ENCODE measurements at regions not wholly inside any gene's neighbourhood (a gene's known extent, or its start where the extent isn't known, plus 50 kb on each side); places are given as distances from the start of the nearest gene placed in this dataset.

DNA sequence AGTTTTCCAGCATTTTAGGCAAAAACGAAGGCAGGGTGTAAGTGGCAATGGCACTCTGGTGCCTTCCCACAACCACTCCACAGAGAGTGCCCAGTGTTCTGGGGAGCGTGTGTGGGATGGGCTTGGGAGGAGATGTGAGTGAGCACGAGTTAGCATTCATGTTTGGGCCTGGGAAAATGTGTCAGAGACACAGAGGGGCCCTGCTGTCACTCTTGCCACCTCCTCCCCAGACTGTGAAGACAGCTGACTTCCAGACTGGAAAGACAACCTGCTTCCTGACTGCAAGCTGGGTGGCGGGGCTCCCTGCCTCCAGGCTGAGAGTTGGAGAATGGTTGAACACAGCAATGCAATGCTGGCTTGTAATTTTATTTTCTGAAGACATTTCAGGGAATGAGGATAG lies 454.5 kb upstream of the ZMIZ1 start:
- Histone ChIP-seq H3K36me3 (replicated peaks in 1 of 2; ENCODE audit: control insufficient read depth in 1 of 2, insufficient read depth in 2 of 2, low read length in 1 of 2) (no peaks in the 10 kb centered on the region), H3K79me2 (ENCODE audit: insufficient read depth) (no peaks in the 10 kb centered on the region), H3F3A (replicated peaks; ENCODE audit: insufficient read depth) (no peaks in the 10 kb centered on the region), H3K9me3 (no peaks in the 10 kb centered on the region), H3K9me2 (no peaks in the 10 kb centered on the region), H3K9ac (no peak overlapping the region), H4K20me1 (ENCODE audit: insufficient read depth) (no peaks in the 10 kb centered on the region), H3K4me1 (ENCODE audit: control insufficient read depth in 1 of 2, insufficient read depth in 2 of 2, low read depth in 1 of 2, low read length in 1 of 2) (peaks cover 0 to 40% of the 10 kb centered on the region in 2 experiments; a peak in 1 of 4 replicates), H3K4me2 (no peak overlapping the region), H2AFZ (ENCODE audit: low read depth) (no peak overlapping the region), H3K27me3 (ENCODE audit: insufficient read depth) (peaks cover 6% of the 10 kb centered on the region; the same call in 1 of the 2 replicates), H3K4me3 (ENCODE audit: low read depth in 2 of 2, low read length in 1 of 2) (no peak overlapping the region), H3K27ac (ENCODE audit: low read depth in 2 of 2, low read length in 1 of 2) (no peak overlapping the region)
- TF ChIP-seq NRF1 (IDR thresholded peaks at IDR 0.05; ENCODE audit: low read depth, low read length): no peak
- no peak for TF ChIP-seq TAF1 (IDR thresholded peaks at IDR 0.05; ENCODE audit: borderline replicate concordance, low read depth, low read length)
- TF ChIP-seq YY1 (IDR thresholded peaks at IDR 0.05; ENCODE audit: low read depth): no peak
- TF ChIP-seq, protein P1, sequence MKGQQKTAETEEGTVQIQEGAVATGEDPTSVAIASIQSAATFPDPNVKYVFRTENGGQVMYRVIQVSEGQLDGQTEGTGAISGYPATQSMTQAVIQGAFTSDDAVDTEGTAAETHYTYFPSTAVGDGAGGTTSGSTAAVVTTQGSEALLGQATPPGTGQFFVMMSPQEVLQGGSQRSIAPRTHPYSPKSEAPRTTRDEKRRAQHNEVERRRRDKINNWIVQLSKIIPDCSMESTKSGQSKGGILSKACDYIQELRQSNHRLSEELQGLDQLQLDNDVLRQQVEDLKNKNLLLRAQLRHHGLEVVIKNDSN (IDR thresholded peaks at IDR 0.05; ENCODE audit: borderline replicate concordance, low read depth): no peak
- no peak for TF ChIP-seq SMC3 (IDR thresholded peaks at IDR 0.05; ENCODE audit: low read depth, low read length)
- no peak for TF ChIP-seq RAD21 (IDR thresholded peaks at IDR 0.05; ENCODE audit: low read length)
- TF ChIP-seq JUND (IDR thresholded peaks at IDR 0.05): no peak
- no peak for TF ChIP-seq RCOR1 (IDR thresholded peaks at IDR 0.05; ENCODE audit: low read length)
- TF ChIP-seq FOXM1 (IDR thresholded peaks at IDR 0.05; ENCODE audit: low read depth): no peak
- TF ChIP-seq, protein P2, sequence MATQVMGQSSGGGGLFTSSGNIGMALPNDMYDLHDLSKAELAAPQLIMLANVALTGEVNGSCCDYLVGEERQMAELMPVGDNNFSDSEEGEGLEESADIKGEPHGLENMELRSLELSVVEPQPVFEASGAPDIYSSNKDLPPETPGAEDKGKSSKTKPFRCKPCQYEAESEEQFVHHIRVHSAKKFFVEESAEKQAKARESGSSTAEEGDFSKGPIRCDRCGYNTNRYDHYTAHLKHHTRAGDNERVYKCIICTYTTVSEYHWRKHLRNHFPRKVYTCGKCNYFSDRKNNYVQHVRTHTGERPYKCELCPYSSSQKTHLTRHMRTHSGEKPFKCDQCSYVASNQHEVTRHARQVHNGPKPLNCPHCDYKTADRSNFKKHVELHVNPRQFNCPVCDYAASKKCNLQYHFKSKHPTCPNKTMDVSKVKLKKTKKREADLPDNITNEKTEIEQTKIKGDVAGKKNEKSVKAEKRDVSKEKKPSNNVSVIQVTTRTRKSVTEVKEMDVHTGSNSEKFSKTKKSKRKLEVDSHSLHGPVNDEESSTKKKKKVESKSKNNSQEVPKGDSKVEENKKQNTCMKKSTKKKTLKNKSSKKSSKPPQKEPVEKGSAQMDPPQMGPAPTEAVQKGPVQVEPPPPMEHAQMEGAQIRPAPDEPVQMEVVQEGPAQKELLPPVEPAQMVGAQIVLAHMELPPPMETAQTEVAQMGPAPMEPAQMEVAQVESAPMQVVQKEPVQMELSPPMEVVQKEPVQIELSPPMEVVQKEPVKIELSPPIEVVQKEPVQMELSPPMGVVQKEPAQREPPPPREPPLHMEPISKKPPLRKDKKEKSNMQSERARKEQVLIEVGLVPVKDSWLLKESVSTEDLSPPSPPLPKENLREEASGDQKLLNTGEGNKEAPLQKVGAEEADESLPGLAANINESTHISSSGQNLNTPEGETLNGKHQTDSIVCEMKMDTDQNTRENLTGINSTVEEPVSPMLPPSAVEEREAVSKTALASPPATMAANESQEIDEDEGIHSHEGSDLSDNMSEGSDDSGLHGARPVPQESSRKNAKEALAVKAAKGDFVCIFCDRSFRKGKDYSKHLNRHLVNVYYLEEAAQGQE (IDR thresholded peaks at IDR 0.05; ENCODE audit: low read depth, low read length): no peak
- no peak for TF ChIP-seq CHD2 (IDR thresholded peaks at IDR 0.05; ENCODE audit: low read length, partially characterized antibody)
- TF ChIP-seq EP300 (IDR thresholded peaks at IDR 0.05; ENCODE audit: borderline replicate concordance in 1 of 2, low read depth in 1 of 2, low read length in 1 of 2): no peak
- no peak for TF ChIP-seq GATA2 (CRISPR knock-in tag; IDR thresholded peaks at IDR 0.05)
- no peak for TF ChIP-seq POLR2AphosphoS5 (IDR thresholded peaks at IDR 0.05; ENCODE audit: low read depth, low read length)
- no peak for TF ChIP-seq NFIC (IDR thresholded peaks at IDR 0.05; ENCODE audit: borderline replicate concordance)
- no peak for TF ChIP-seq TCF12 (IDR thresholded peaks at IDR 0.05)
- ChIA-PET POLR2A (no interaction called here), CTCF (interaction anchor here (0.7 kb wide), 1 partner anchor 154 kb away, joined by 3 read pairs; no protein-coding TSS in a partner anchor)
- 57% methylated on average over 4 of the region's 4 CpGs for WGBS (ENCODE audit: low lambda C conversion rate)
- DNase-seq: no peak

DNA sequence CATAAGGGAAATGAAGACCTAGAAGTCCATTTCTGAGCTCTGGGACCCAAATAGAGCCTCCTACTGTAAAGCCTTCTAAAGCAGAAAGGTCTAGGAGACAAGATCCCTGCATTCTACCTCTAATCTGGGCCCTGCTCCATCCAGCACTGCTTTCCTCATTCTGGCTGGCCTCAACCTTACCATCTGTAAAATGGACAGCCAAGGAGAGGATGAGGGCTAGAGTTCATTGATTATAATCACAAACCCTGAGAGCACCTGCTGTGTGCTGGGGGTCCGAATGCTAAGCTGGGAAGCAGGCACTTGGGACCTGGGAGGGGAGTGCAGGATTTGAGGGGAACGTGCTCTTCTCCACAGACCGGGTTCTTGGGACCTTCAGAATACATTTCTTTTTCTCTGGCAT lies 454.0 kb upstream of the ZMIZ1 start:
- Histone ChIP-seq H3K4me3 (ENCODE audit: low read depth in 2 of 2, low read length in 1 of 2) (no peak overlapping the region), H3K79me2 (ENCODE audit: insufficient read depth) (no peaks in the 10 kb centered on the region), H3K36me3 (replicated peaks in 1 of 2; ENCODE audit: control insufficient read depth in 1 of 2, insufficient read depth in 2 of 2, low read length in 1 of 2) (no peaks in the 10 kb centered on the region), H3K9ac (no peak overlapping the region), H3K4me2 (no peak overlapping the region), H3K4me1 (ENCODE audit: control insufficient read depth in 1 of 2, insufficient read depth in 2 of 2, low read depth in 1 of 2, low read length in 1 of 2) (peaks cover 0 to 45% of the 10 kb centered on the region in 2 experiments; a peak in 1 of 4 replicates), H4K20me1 (ENCODE audit: insufficient read depth) (no peaks in the 10 kb centered on the region), H3K9me2 (no peaks in the 10 kb centered on the region), H3K27me3 (ENCODE audit: insufficient read depth) (peaks cover 6% of the 10 kb centered on the region; the same call in 1 of the 2 replicates), H3F3A (replicated peaks; ENCODE audit: insufficient read depth) (no peaks in the 10 kb centered on the region), H2AFZ (ENCODE audit: low read depth) (no peak overlapping the region), H3K27ac (ENCODE audit: low read depth in 2 of 2, low read length in 1 of 2) (no peak overlapping the region), H3K9me3 (no peaks in the 10 kb centered on the region)
- ChIA-PET POLR2A (no interaction called here), CTCF (no interaction called here)
- no peak for DNase-seq
- 68% methylated on average over 3 of the region's 3 CpGs for WGBS (ENCODE audit: low lambda C conversion rate)
- TF ChIP-seq ELF1 (IDR thresholded peaks at IDR 0.05): no peak
- TF ChIP-seq, protein P1 (IDR thresholded peaks at IDR 0.05; ENCODE audit: borderline replicate concordance, low read depth): no peak
- no peak for TF ChIP-seq RFX5 (IDR thresholded peaks at IDR 0.05; ENCODE audit: low read length)
- TF ChIP-seq, protein P3, sequence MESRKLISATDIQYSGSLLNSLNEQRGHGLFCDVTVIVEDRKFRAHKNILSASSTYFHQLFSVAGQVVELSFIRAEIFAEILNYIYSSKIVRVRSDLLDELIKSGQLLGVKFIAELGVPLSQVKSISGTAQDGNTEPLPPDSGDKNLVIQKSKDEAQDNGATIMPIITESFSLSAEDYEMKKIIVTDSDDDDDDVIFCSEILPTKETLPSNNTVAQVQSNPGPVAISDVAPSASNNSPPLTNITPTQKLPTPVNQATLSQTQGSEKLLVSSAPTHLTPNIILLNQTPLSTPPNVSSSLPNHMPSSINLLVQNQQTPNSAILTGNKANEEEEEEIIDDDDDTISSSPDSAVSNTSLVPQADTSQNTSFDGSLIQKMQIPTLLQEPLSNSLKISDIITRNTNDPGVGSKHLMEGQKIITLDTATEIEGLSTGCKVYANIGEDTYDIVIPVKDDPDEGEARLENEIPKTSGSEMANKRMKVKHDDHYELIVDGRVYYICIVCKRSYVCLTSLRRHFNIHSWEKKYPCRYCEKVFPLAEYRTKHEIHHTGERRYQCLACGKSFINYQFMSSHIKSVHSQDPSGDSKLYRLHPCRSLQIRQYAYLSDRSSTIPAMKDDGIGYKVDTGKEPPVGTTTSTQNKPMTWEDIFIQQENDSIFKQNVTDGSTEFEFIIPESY (IDR thresholded peaks at IDR 0.05; ENCODE audit: borderline replicate concordance, low read depth): no peak
- TF ChIP-seq FOXM1 (IDR thresholded peaks at IDR 0.05; ENCODE audit: low read depth): no peak
- TF ChIP-seq, protein P4, sequence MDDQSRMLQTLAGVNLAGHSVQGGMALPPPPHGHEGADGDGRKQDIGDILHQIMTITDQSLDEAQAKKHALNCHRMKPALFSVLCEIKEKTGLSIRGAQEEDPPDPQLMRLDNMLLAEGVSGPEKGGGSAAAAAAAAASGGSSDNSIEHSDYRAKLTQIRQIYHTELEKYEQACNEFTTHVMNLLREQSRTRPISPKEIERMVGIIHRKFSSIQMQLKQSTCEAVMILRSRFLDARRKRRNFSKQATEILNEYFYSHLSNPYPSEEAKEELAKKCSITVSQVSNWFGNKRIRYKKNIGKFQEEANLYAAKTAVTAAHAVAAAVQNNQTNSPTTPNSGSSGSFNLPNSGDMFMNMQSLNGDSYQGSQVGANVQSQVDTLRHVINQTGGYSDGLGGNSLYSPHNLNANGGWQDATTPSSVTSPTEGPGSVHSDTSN (IDR thresholded peaks at IDR 0.05): no peak
- no peak for TF ChIP-seq YY1 (IDR thresholded peaks at IDR 0.05; ENCODE audit: low read depth)
- TF ChIP-seq EP300 (IDR thresholded peaks at IDR 0.05; ENCODE audit: borderline replicate concordance in 1 of 2, low read depth in 1 of 2, low read length in 1 of 2): no peak
- TF ChIP-seq RXRA (IDR thresholded peaks at IDR 0.05; ENCODE audit: borderline replicate concordance, low read depth): no peak
- no peak for TF ChIP-seq RAD21 (IDR thresholded peaks at IDR 0.05; ENCODE audit: low read length)
